Epithelial cell of esophagus (primary cell): ENCODE measurements at regions not wholly inside any gene's neighbourhood (a gene's known extent, or its start where the extent isn't known, plus 50 kb on each side); places are given as distances from the start of the nearest gene placed in this dataset.
A peak's percentile ranks its signal among the peaks of the same experiment; 100 is the strongest.

Experiments
- DNase-seq: peaks from one replicate; pipeline ENCODE4 v3.0.0; 2010; ENCODE audit warnings: low read depth
- H3K4me3 ChIP-seq: 2 replicates; pipeline ENCODE4 v1.5.1; 2011; ENCODE audit warnings: mild to moderate bottlenecking, low read length, control low read depth
- CTCF ChIP-seq: IDR thresholded peaks from 2 replicates; pipeline ENCODE4 v1.5.1; 2011; ENCODE audit warnings: low read depth, mild to moderate bottlenecking, low read length, control low read depth, inconsistent platforms; ENCODE audit not compliant: insufficient read depth; ENCODE audit errors: missing control alignments

DNA sequence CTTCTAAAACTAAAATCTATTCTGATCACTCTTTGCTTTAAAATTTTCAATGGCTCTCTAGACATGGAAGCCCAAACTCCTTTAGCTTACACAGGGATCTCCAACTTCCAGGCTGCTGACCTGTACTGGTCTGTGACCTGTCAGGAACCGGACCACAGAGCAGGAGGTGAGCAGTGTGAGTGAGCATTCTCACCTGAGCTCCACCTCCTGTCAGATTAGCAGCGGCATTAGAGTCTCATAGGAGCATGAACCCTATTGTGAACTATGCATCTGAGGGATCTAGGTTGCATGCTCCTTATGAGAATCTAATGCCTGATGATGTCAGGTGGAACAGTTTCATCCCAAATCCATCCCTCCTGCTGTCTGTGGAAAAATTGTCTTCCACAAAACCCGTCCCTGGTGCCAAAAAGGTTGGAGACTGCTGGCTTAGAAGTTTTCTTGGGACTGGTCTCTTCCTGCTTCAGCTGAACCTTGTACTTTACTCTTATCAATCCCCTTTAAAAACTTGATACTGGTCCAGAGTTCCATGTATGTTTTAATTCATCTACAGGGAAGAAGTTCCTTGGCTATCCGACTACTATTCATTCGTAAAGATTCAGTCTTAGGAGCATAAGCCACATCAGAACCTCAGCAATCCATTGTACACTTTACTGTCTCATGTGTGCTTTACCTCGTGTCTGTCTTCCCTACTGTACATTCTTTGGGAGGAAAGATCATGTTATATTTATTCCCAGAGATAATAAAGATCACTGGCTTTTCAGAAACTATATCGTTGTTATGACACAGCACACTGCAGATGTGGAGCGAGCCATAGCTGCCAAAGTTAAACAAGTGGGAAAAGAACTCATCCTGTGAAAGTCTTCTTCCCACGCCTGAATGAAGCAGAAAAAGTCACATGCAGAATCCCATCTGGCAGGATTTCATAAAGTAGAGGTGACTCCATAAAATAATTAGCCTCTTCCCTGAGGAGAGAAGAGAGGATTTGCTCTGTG, 183.8 kb downstream of the LRATD1 start:
- DNase-seq = no peak
- TF ChIP-seq CTCF = no peak
- H3K4me3 ChIP-seq = no peak overlapping the region

DNA sequence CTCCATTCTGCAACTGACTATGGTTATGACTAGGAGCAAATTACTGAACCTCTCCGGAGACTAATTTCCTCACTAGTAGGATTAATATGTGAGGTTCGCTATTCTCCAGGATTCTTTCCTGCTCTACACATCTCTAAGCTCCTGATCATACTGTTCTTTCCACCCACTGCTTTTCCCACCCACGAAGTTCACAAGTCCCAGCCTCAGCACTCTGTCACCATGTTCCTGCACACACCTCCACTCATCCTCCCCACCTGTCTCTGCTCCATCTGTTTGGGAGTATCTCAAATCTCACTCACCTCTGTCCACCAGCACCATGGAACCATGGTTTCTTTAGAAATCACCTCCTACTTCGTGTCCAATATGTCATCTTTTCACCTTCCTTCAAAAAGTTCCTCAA, 185.3 kb downstream of the LRATD1 start:
- DNase-seq = no peak
- no peak for TF ChIP-seq CTCF
- no peak overlapping the region for H3K4me3 ChIP-seq

GRCh38 chr2:14826518-14826917, 194.0 kb downstream of the LRATD1 start:
- TF ChIP-seq CTCF = no peak
- H3K4me3 ChIP-seq = no peak overlapping the region
- DNase-seq = peak; percentile 90

- no peak overlapping the region for H3K4me3 ChIP-seq
- no peak for TF ChIP-seq CTCF
- DNase-seq = peak; percentile 86
Observed at GRCh38 chr2:14827226-14828023, 194.9 kb downstream of the LRATD1 start.

- TF ChIP-seq CTCF = no peak
- no peak for DNase-seq
Observed at GRCh38 chr2:14828223-14828622, 195.7 kb downstream of the LRATD1 start.

DNA sequence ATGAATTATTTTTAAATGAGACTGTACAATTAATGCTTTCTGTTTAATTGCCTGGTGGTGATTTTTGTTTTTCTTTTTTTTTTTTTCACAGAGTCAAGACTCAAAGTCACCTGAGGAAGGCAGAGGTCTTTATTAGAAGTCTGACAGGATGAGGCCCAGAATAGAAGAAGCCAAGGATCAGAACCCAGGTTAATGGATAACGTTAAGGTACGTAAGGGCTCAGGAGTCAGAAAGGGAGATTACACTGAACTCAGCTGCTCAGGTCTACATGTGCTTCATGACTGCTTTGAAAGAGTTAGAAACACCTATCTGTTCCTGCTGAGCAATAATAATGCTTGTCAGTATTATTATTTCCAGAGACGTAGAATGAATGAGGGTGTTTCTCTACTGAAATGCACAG, 196.5 kb downstream of the LRATD1 start:
- TF ChIP-seq CTCF = no peak
- no peak overlapping the region for H3K4me3 ChIP-seq
- DNase-seq = no peak

More at GRCh38 chr2:14828223-14828622, 195.7 kb downstream of the LRATD1 start:
- H3K4me3 ChIP-seq = no peak overlapping the region
